OCI-M1 (cell line): ENCODE measurements at regions not wholly inside any gene's neighbourhood (a gene's known extent, or its start where the extent isn't known, plus 50 kb on each side); places are given as distances from the start of the nearest gene placed in this dataset.
"Not testable (repeated sequence)": the region's sequence is repeated elsewhere in the genome, so short reads cannot be mapped to it uniquely, and the experiment has no call there.

Experiments used
- DNase-seq: peaks from one replicate; lab custom pipeline; 2025; lab: John Stamatoyannopoulos, UW

- DNase-seq = no peak
Observed at GRCh38 chr16:72657164-72657563, 390.8 kb downstream of the ZFHX3 start.

DNA sequence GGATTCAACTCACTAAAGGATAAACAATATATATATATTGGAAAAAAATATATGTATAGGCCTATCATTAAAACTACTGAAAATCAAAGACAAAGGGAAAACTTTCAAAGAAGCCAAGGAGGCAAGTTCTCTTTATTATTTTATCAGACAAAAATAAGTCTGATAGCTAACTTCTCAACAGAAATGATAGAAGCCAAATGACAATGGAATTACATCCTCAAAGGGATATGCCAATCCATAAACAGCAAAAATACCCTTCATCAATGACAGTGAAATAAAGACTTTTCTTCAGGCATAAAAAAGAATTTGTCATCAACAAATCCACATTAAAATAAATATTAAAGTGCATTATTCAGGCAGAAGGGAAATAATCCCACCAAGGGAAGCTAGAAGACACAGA, 393.4 kb downstream of the ZFHX3 start:
- DNase-seq = no peak

DNA sequence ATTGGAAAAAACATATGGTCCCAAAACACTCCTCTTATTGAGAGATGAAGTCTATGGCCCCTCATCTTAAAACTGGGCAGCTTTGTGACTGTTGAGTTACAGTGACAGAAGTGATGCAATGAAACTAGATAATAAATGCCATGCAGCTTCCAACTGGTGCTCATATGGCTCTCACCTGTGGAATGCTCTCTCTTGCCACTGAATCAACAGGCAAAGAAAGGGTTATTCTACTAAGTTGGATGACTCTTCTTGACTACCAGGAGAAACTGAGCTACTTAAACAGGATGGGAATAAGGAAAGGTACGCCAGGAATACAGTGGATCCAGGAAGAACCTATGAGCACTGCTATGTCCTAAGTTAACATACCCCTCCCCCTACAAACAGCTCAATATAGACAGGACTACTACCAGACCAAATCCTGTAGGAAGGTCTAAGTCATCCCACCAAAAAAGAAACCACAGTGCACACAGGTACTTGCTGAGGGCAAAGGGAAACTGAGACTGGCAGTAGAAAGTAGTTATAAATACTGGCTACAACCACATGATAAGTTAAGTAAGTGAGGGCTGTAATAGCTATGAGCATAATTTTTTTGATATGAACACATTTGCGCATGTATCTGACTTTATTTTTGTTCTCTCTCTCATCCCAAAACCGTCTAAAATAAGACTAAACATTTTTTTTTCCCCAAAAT, 398.5 kb downstream of the ZFHX3 start:
- DNase-seq = no peak

DNA sequence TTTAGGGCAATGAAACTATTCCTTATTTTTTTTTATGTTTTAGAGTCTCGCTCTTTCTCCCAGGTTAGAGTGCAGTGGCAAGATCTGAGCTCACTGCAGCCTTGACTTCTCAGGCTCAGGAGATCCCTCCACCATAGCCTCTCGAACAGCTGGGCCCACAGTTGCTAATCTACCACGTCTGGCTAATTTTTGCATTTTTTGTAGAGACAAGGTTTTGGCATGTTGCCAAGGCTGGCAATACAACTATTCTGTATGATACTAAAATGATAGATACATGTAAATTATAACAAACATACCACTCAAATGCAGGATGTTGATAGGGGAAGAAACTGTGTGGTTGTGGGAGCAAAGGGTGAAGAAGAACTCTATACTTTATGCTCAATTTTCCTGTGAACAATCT, 401.3 kb downstream of the ZFHX3 start:
- DNase-seq = no peak

GRCh38 chr16:72645538-72645937, 402.4 kb downstream of the ZFHX3 start:
- DNase-seq = no peak

DNA sequence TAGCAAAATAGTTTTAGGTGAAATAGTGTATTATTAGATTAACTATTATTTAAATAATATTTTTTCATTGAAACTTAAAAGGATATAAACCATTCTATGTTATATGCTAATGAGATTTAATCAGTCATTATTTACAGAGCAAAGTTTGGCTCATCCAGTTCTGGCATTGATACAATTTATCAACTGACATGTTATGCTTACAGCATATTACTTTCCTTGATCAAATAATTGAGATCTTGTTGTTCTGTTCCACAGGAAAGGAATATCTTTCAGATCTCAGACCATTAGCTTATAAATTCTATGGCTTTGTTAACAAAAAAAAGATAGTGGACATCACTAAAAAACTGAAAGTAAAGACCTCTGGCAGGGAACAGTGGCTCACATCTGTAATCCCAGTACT, 403.0 kb downstream of the ZFHX3 start:
- no peak for DNase-seq

DNA sequence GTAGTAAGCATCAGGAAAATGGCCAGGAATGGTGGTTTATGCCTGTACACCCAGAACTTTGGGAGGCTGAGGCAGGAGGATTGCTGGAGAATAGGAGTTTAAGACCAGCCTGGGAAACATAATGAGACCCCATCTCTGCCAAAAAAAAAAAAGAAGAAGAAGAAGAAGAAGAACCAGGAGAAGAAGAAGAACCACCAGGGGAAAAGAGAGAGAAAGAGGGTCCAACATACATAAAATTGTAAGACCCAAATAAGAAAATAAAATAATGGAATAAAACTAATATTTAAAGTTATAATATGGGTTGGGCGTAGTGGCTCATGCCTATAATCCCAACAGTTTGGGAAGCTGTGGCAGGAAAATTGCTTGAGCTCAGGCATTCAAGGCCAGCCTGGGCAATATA, 408.4 kb downstream of the ZFHX3 start:
- no peak for DNase-seq

- DNase-seq = no peak
Observed at GRCh38 chr16:72637306-72637705, 410.6 kb downstream of the ZFHX3 start.

DNA sequence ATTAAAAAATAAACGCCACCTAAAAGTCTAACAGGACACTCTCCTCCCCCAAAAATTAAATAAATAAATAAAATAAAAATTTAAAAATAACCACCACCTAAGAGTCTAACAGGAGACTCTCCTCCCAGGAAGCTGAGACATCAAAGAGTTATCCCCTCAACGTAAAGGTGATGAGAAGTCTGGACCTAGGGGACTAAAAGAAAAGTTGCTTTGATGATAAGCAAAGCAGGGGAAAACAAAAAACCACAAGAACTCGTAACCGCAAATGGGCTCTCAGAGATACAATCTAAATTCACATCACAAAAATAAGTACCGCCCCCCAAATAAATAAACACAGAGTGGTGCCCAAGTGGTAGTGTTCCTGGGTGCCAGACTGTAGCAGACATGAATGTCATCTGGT, 412.2 kb downstream of the ZFHX3 start:
- DNase-seq = no peak

GRCh38 chr16:72635104-72635503, 412.8 kb downstream of the ZFHX3 start:
- no peak for DNase-seq

DNA sequence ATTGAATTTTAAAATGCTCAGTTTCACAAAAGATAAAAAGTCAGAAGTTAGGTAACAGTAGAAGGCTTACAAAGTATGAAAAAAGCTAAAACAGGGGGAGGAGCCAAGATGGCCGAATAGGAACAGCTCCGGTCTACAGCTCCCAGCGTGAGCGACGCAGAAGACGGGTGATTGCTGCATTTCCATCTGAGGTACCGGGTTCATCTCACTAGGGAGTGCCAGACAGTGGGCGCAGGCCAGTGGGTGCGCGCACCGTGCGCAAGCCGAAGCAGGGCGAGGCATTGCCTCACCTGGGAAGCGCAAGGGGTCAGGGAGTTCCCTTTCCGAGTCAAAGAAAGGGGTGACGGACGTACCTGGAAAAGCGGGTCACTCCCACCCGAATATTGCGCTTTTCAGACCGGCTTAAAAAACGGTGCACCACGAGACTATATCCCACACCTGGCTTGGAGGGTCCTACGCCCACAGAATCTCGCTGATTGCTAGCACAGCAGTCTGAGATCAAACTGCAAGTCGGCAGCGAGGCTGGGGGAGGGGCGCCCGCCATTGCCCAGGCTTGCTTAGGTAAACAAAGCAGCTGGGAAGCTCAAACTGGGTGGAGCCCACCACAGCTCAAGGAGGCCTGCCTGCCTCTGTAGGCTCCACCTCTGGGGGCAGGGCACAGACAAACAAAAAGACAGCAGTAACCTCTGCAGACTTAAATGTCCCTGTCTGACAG, 420.6 kb downstream of the ZFHX3 start:
- DNase-seq = not testable (repeated sequence)

GRCh38 chr16:72626623-72627022, 421.3 kb downstream of the ZFHX3 start:
- DNase-seq = no peak

GRCh38 chr16:72621651-72622050, 426.3 kb downstream of the ZFHX3 start:
- DNase-seq = no peak

GRCh38 chr16:72620853-72621252, 427.1 kb downstream of the ZFHX3 start:
- DNase-seq = no peak

GRCh38 chr16:72620348-72620747, 427.6 kb downstream of the ZFHX3 start:
- no peak for DNase-seq

GRCh38 chr16:72615856-72616255, 432.1 kb downstream of the ZFHX3 start:
- DNase-seq = no peak

DNA sequence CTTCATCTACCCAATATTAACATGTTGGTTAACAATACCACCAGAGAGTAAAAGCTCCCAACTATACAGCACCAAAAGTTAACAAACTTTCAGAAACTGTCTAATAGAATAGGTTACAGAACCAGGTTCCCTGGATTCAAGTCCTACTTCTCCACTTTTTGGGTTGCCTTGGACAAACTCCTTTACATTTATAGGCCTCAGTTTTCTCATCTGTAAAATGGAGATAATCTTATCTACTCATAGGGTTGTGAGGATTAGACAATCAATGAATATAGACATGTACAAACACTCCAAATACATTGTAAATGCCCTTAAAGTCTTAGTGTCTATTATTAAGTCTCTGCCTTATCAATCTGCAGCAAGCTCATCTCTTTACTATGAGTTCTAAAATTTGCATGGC, 435.2 kb downstream of the ZFHX3 start:
- no peak for DNase-seq

DNA sequence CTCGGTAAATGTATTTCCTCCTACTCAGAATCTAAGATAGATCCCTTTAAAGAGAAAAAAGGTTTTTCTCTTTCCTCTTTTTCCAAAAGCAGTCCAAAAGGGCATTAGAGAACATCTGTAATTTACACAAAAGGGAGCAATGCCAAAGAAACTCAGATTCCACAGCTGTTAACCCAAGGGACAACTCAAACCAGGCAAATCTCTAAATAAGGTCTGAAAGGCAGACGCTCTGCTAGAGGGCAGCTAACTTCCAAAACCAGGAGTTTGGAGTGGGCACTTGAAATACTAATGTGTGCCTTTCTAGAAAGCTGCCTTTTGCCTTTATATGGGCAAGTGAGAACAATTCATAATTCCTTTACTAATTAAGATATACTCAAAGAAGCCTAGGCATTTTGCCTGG, 435.7 kb downstream of the ZFHX3 start:
- DNase-seq = no peak

- DNase-seq = no peak
Observed at GRCh38 chr16:72609933-72610332, 438.0 kb upstream of the PMFBP1 start.

GRCh38 chr16:72609066-72609465, 437.1 kb upstream of the PMFBP1 start:
- DNase-seq = no peak

DNA sequence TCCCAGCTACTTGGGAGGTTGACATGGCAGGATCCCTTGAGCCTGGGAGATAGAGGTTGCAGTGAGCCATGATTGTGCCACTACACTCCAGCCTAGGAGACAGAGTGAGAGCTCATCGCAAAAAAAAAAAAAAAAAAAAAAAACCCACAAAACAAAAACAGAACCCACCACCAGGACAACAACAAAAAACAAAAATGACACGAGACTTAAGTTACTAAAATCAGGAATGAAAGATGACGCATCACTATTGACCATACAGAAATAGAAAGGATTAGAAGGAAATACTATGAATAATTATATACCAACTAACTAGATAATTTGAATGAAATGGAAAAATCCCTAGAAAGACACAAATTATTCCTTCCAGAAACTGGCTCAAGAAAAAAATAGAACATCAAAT, 432.4 kb upstream of the PMFBP1 start:
- DNase-seq = no peak

- DNase-seq = no peak
Observed at GRCh38 chr16:72602499-72602898, 430.5 kb upstream of the PMFBP1 start.

DNA sequence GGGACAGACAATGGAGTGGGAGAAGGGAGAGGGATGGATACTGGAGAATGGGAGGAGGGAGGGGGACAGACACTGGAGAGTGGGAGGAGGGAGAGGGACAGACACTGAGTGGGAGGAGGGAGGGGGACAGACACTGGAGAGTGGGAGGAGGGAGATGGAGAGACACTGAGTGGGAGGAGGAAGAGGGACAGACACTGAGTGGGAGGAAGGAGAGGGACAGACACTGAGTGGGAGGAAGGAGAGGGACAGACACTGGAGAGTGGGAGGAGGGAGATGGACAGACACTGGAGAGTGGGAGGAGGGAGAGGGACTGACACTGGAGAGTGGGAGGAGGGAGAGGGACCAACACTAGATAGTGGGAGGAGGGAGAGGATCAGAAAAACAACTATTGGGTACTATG, 426.7 kb upstream of the PMFBP1 start:
- DNase-seq = no peak

DNA sequence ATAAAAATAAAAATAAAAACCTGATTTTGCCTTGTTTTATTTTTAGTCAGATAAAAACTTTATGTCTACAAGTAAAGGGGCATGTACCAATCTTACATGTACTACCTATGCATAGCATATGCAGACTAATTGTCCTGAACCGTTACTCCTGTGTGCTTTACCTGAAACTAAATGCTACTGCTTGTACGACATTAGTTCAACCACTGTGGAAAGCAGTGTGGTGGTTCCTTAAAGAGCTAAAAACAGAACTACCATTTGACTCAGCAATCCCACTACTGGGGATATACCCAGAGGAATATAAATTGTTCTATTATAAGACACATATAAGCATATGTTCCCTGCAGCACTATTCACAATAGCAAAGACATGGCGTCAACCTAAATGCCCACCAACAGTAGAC, 426.0 kb upstream of the PMFBP1 start:
- no peak for DNase-seq
